A673 (cell line): ENCODE measurements at regions not wholly inside any gene's neighbourhood (a gene's known extent, or its start where the extent isn't known, plus 50 kb on each side); places are given as distances from the start of the nearest gene placed in this dataset.

Experiments
- BruUV-seq: library from RNA; stranded (reverse); fragments of 400-500 nt; replicated peaks from 2 replicates; lab custom pipeline; 2021; lab: Mats Ljungman, UMichigan
- CTCF ChIA-PET: fragments of 300-600 bp; sonication (Branson Sonifier 250); formaldehyde crosslinking; loops from one replicate; lab custom pipeline; 2022; ENCODE audit warnings: antibody characterized with exemption; lab: Charles Lee
- POLR2A ChIA-PET: fragments of 300-600 bp; sonication (Branson Sonifier 250); formaldehyde crosslinking; loops from one replicate; lab custom pipeline; 2022; ENCODE audit warnings: antibody characterized with exemption; ENCODE audit not compliant: low non-redundant PET; lab: Charles Lee
- DNase-seq: peaks from one replicate; pipeline ENCODE4 v3.0.0-alpha.2; 2015; ENCODE audit warnings: low spot score
- H3K27ac ChIP-seq: fragments of 200-600 bp; sonication (generic); 2 replicates; pipeline ENCODE4 v1.5.1; 2016; ENCODE audit warnings: mixed run types, low read depth, mild to moderate bottlenecking, mixed read lengths, antibody characterized with exemption, low read length; ENCODE audit not compliant: poor library complexity, severe bottlenecking
- H3K27me3 ChIP-seq: fragments of 200-600 bp; sonication (generic); replicated peaks from 2 replicates; pipeline ENCODE4 v1.6.1; 2017; ENCODE audit warnings: mixed run types, low read depth, mild to moderate bottlenecking, mixed read lengths, antibody characterized with exemption, low read length; ENCODE audit not compliant: insufficient read depth, poor library complexity
- H3K36me3 ChIP-seq: fragments of 200-600 bp; sonication (generic); 2 replicates; pipeline ENCODE4 v1.6.1; 2016; ENCODE audit warnings: mixed run types, mild to moderate bottlenecking, mixed read lengths, antibody characterized with exemption, low read length; ENCODE audit not compliant: insufficient read depth, poor library complexity, severe bottlenecking
- H3K4me1 ChIP-seq: fragments of 200-600 bp; sonication (generic); 2 replicates; pipeline ENCODE4 v1.6.1; 2017; ENCODE audit warnings: mixed run types, mild to moderate bottlenecking, mixed read lengths, antibody characterized with exemption, low read length; ENCODE audit not compliant: insufficient read depth, poor library complexity, severe bottlenecking
- H3K4me3 ChIP-seq: fragments of 200-600 bp; sonication (generic); 2 replicates; pipeline ENCODE4 v1.5.1; 2016; ENCODE audit warnings: low read depth, mixed run types, mild to moderate bottlenecking, mixed read lengths, low read length; ENCODE audit not compliant: poor library complexity, severe bottlenecking
- H3K9me3 ChIP-seq: fragments of 200-600 bp; sonication (generic); 2 replicates; pipeline ENCODE4 v1.6.1; 2016; ENCODE audit warnings: mixed run types, low read depth, mild to moderate bottlenecking, mixed read lengths, antibody characterized with exemption, low read length; ENCODE audit not compliant: poor library complexity, severe bottlenecking
- CTCF ChIP-seq: fragments of 300-800, 200-600 bp; sonication (generic); conservative IDR thresholded peaks from 2 replicates; pipeline ENCODE4 v1.5.1; 2017; ENCODE audit warnings: low read depth, mild to moderate bottlenecking, antibody characterized with exemption, low read length, moderate library complexity, mixed read lengths
- EZH2 ChIP-seq: fragments of 200-600 bp; sonication (generic); IDR thresholded peaks from 2 replicates; pipeline ENCODE4 v1.6.1; 2017; ENCODE audit warnings: borderline replicate concordance, low read depth, mild to moderate bottlenecking, mixed read lengths, antibody characterized with exemption, low read length; ENCODE audit not compliant: poor library complexity, severe bottlenecking
- intact Hi-C: fragments of 100-400 bp; cut with micrococcal nuclease; formaldehyde crosslinking; loops from one replicate; pipeline ENCODE4 v1.10.0; 2022; ENCODE audit not compliant: unreplicated experiment

DNA sequence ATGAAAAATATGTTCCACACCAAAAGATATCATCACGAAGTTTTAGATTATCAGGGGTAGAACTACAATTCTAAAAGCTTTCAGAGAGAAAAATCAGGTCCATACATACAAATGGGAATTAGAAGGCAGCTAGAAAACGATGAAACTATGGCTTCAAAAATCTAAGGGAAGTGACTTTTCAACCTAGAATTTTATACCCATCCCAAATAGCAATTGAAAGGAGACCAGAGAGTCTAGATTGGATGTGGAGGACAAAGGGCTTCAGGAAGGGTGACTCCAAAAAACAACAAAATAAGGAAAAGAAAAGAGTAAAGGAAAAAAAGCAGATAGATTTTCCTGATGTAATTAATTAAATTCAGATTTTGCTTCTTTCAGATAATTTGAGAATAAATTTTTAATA lies 72.0 kb upstream of the CEP78 start:
- H3K27ac ChIP-seq = no peak overlapping the region
- no peak overlapping the region for H3K4me3 ChIP-seq
- TF ChIP-seq EZH2 (no peak), CTCF (no peak)
- BruUV-seq = no TSS peak
- H3K36me3 ChIP-seq = no peaks in the 10 kb centered on the region
- ChIA-PET POLR2A (no interaction called here), CTCF (no interaction called here)
- H3K27me3 ChIP-seq = no peaks in the 10 kb centered on the region
- H3K9me3 ChIP-seq = no peaks in the 10 kb centered on the region
- no peaks in the 10 kb centered on the region for H3K4me1 ChIP-seq
- intact Hi-C loops = no loop called here
- no peak for DNase-seq

- intact Hi-C loops = no loop called here
- Histone ChIP-seq H3K27me3 (no peaks in the 10 kb centered on the region), H3K36me3 (no peaks in the 10 kb centered on the region), H3K4me1 (no peaks in the 10 kb centered on the region), H3K4me3 (no peak overlapping the region), H3K9me3 (no peaks in the 10 kb centered on the region), H3K27ac (no peak overlapping the region)
- CTCF ChIA-PET = no interaction called here
- POLR2A ChIA-PET = no interaction called here
- no peak for TF ChIP-seq CTCF
- no peak for TF ChIP-seq EZH2
- DNase-seq = no peak
- no TSS peak for BruUV-seq
Observed at GRCh38 chr9:78158286-78158685, 77.6 kb upstream of the CEP78 start.

DNA sequence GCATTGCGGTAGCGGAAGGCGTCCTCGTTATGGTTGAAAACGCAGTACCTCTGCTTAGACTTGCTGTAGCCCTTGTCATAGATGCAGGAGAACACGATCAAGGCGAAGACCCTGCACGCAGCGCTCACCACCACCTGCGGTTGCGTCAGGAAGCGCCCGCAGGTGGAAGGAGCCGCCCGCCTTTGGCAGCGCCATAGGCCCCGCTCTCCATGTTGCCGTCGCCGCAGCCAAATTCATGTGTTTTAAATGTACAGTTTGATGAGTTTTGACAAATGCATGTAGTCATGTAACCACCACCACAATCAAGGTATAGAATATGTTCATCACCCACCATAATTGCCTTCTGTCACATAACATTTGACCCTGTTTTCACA lies 84.9 kb upstream of the CEP78 start:
- no peak overlapping the region for H3K4me3 ChIP-seq
- BruUV-seq = no TSS peak

More for the DNA sequence above, 84.9 kb upstream of the CEP78 start:
- intact Hi-C loops = no loop called here
- Histone ChIP-seq H3K9me3 (no peaks in the 10 kb centered on the region), H3K4me1 (no peaks in the 10 kb centered on the region), H3K36me3 (no peaks in the 10 kb centered on the region), H3K27me3 (no peaks in the 10 kb centered on the region), H3K27ac (no peak overlapping the region)
- DNase-seq = no peak
- POLR2A ChIA-PET = no interaction called here
- CTCF ChIA-PET = no interaction called here
- TF ChIP-seq EZH2 (no peak), CTCF (no peak)
